WTC11 (cell line): ENCODE measurements at regions not wholly inside any gene's neighbourhood (a gene's known extent, or its start where the extent isn't known, plus 50 kb on each side); places are given as distances from the start of the nearest gene placed in this dataset.

Experiments
- ATAC-seq: fragments of 200-7000 bp; cut with Tn5 transposase; 2 replicates; pipeline ENCODE4 v1.10.0; 2021; ENCODE audit warnings: mild to moderate bottlenecking, moderate library complexity
- CTCF ChIA-PET: fragments of 300-600 bp; sonication (Branson Sonifier 250); formaldehyde crosslinking; loops from one replicate; lab custom pipeline; 2021; ENCODE audit warnings: antibody characterized with exemption; lab: Charles Lee
- POLR2A ChIA-PET: fragments of 350-600 bp; sonication (Branson Sonifier 250); formaldehyde crosslinking; loops from one replicate; lab custom pipeline; 2021; ENCODE audit warnings: antibody characterized with exemption; lab: Charles Lee
- DNase-seq: peaks from one replicate; pipeline ENCODE4 v3.0.0; 2021; ENCODE audit warnings: low spot score
- H3K27ac Mint-ChIP-seq: 2 replicates; pipeline ENCODE4 v1.8.0; 2021; ENCODE audit warnings: mixed read lengths
- H3K27me3 Mint-ChIP-seq: 2 replicates; pipeline ENCODE4 v1.8.0; 2021; ENCODE audit warnings: low read depth, mild to moderate bottlenecking, moderate library complexity, mixed read lengths
- H3K36me3 Mint-ChIP-seq: 2 replicates; pipeline ENCODE4 v1.8.0; 2021; ENCODE audit warnings: mixed read lengths
- H3K4me1 Mint-ChIP-seq: 2 replicates; pipeline ENCODE4 v1.8.0; 2022; ENCODE audit warnings: mixed read lengths
- H3K4me3 Mint-ChIP-seq: 2 replicates; pipeline ENCODE4 v1.8.0; 2021; ENCODE audit warnings: mild to moderate bottlenecking, moderate library complexity, mixed read lengths
- H3K9me3 Mint-ChIP-seq: 2 replicates; pipeline ENCODE4 v1.8.0; 2021; ENCODE audit warnings: mixed read lengths
- ATF1 ChIP-seq: sonication (generic); formaldehyde crosslinking; IDR thresholded peaks from 2 replicates; pipeline ENCODE4 v1.8.1; 2023; ENCODE audit warnings: mild to moderate bottlenecking, moderate library complexity, missing genetic modification reagents
- CBFB ChIP-seq: sonication (generic); formaldehyde crosslinking; IDR thresholded peaks from 2 replicates; pipeline ENCODE4 v1.8.1; 2022; ENCODE audit warnings: mild to moderate bottlenecking, low read depth, missing genetic modification reagents
- CDX4 ChIP-seq: fragments of 250-450 bp; sonication (Bioruptor Pico); IDR thresholded peaks from 2 replicates; pipeline ENCODE4 v1.9.0; 2021; ENCODE audit warnings: moderate library complexity, mild to moderate bottlenecking, inconsistent platforms, borderline replicate concordance
- CTCF ChIP-seq: fragments of 200-600 bp; IDR thresholded peaks from 2 replicates; pipeline ENCODE4 v1.8.0; 2022; ENCODE audit warnings: antibody characterized with exemption
- ERG ChIP-seq: fragments of 250-450 bp; sonication (Bioruptor Pico); IDR thresholded peaks from 2 replicates; pipeline ENCODE4 v1.8.0; 2021; ENCODE audit warnings: mild to moderate bottlenecking
- ESRRA ChIP-seq: sonication (generic); formaldehyde crosslinking; IDR thresholded peaks from 2 replicates; pipeline ENCODE4 v1.8.1; 2022; ENCODE audit warnings: mild to moderate bottlenecking, missing genetic modification reagents, borderline replicate concordance
- GRHL2 ChIP-seq: fragments of 250-450 bp; sonication (Bioruptor Pico); IDR thresholded peaks from 2 replicates; pipeline ENCODE4 v1.8.0; 2022; ENCODE audit warnings: mild to moderate bottlenecking, moderate library complexity; ENCODE audit not compliant: insufficient replicate concordance, severe bottlenecking
- HMGXB4 ChIP-seq: sonication (generic); formaldehyde crosslinking; IDR thresholded peaks from 2 replicates; pipeline ENCODE4 v1.8.1; 2023; ENCODE audit warnings: mild to moderate bottlenecking, moderate library complexity, missing genetic modification reagents
- KAT7 ChIP-seq: sonication (generic); formaldehyde crosslinking; IDR thresholded peaks from 2 replicates; pipeline ENCODE4 v1.8.1; 2023; ENCODE audit warnings: missing genetic modification reagents, mild to moderate bottlenecking, borderline replicate concordance
- NFE2L1 ChIP-seq: sonication (generic); formaldehyde crosslinking; IDR thresholded peaks from 2 replicates; pipeline ENCODE4 v1.8.1; 2023; ENCODE audit warnings: missing genetic modification reagents
- NR1H2 ChIP-seq: sonication (generic); formaldehyde crosslinking; IDR thresholded peaks from 2 replicates; pipeline ENCODE4 v1.9.0; 2021; ENCODE audit warnings: mild to moderate bottlenecking, moderate library complexity, missing genetic modification reagents
- NR2C2 ChIP-seq: sonication (generic); formaldehyde crosslinking; IDR thresholded peaks from 2 replicates; pipeline ENCODE4 v1.8.0; 2022; ENCODE audit warnings: mild to moderate bottlenecking, missing genetic modification reagents
- OVOL2 ChIP-seq: fragments of 250-450 bp; sonication (Bioruptor Pico); IDR thresholded peaks from 2 replicates; pipeline ENCODE4 v1.9.0; 2021; ENCODE audit warnings: mild to moderate bottlenecking, borderline replicate concordance
- SMAD3 ChIP-seq: sonication (generic); formaldehyde crosslinking; IDR thresholded peaks from 2 replicates; pipeline ENCODE4 v1.8.0; 2022; ENCODE audit warnings: missing genetic modification reagents, mild to moderate bottlenecking, borderline replicate concordance
- SOX15 ChIP-seq: fragments of 250-450 bp; sonication (Bioruptor Pico); IDR thresholded peaks from 2 replicates; pipeline ENCODE4 v1.9.0; 2021; ENCODE audit warnings: mild to moderate bottlenecking
- TCF7 ChIP-seq: sonication (generic); formaldehyde crosslinking; IDR thresholded peaks from 2 replicates; pipeline ENCODE4 v1.8.0; 2022; ENCODE audit warnings: mild to moderate bottlenecking, low read depth, missing genetic modification reagents, moderate library complexity
- ZNF423 ChIP-seq: fragments of 250-450 bp; sonication (Bioruptor Pico); IDR thresholded peaks from 2 replicates; pipeline ENCODE4 v2.1.2; 2022; ENCODE audit warnings: mild to moderate bottlenecking, moderate library complexity
- ZNF425 ChIP-seq: fragments of 250-450 bp; sonication (Bioruptor Pico); conservative IDR thresholded peaks from 2 replicates; pipeline ENCODE4 v1.9.0; 2021; ENCODE audit warnings: mild to moderate bottlenecking
- ZNF512 ChIP-seq: sonication (generic); formaldehyde crosslinking; IDR thresholded peaks from 2 replicates; pipeline ENCODE4 v1.8.1; 2022; ENCODE audit warnings: missing genetic modification reagents, borderline replicate concordance
- ZNF671 ChIP-seq: fragments of 250-450 bp; sonication (Bioruptor Pico); IDR thresholded peaks from 2 replicates; pipeline ENCODE4 v1.8.0; 2021; ENCODE audit warnings: mild to moderate bottlenecking

- Mint-ChIP-seq H3K36me3 (peaks cover 23% of the 10 kb centered on the region), H3K9me3 (peaks cover 31% of the 10 kb centered on the region), H3K27me3 (peaks cover 7% of the 10 kb centered on the region; the same call in 1 of the 2 replicates), H3K4me3 (no peak overlapping the region), H3K4me1 (peaks cover 31% of the 10 kb centered on the region), H3K27ac (peak overlapping the region; percentile 79; the same call in 1 of the 2 replicates)
- no peak for TF ChIP-seq CTCF
- TF ChIP-seq ESRRA (CRISPR knock-in tag) = no peak
- no peak for TF ChIP-seq HMGXB4 (CRISPR knock-in tag)
- no peak for TF ChIP-seq ZNF671 (CRISPR knock-in tag)
- TF ChIP-seq ZNF425 (CRISPR knock-in tag) = no peak
- no peak for TF ChIP-seq NR1H2 (CRISPR knock-in tag)
- TF ChIP-seq TCF7 (CRISPR knock-in tag) = no peak
- DNase-seq (no peak), ATAC-seq (peak; percentile 52; the same call in 1 of the 2 replicates)
- ChIA-PET CTCF (interaction anchor here (0.9 to 2.5 kb wide), 12 partner anchors 9 to 248 kb away, joined by 3 to 16 read pairs (median 4); no protein-coding TSS in a partner anchor), POLR2A (no interaction called here)
Measured at GRCh38 chr15:35196273-35196672, 111.2 kb upstream of the NANOGP8 start.

GRCh38 chr15:35195649-35196048 lies 110.6 kb upstream of the NANOGP8 start:
- Mint-ChIP-seq H3K27ac (peak overlapping the region; percentile 46; the same call in 1 of the 2 replicates), H3K9me3 (peaks cover 38% of the 10 kb centered on the region), H3K27me3 (peaks cover 7% of the 10 kb centered on the region; the same call in 1 of the 2 replicates), H3K36me3 (peaks cover 29% of the 10 kb centered on the region), H3K4me1 (peaks cover 33% of the 10 kb centered on the region), H3K4me3 (no peak overlapping the region)
- ChIA-PET CTCF (interaction anchor here (0.6 to 2.5 kb wide), 12 partner anchors 9 to 438 kb away, joined by 3 to 16 read pairs (median 4); no protein-coding TSS in a partner anchor), POLR2A (no interaction called here)
- DNase-seq = peak; percentile 21
- TF ChIP-seq ZNF423 (CRISPR knock-in tag) = peak; percentile 35; the same call in 1 of the 2 replicates
- no peak for TF ChIP-seq CDX4
- TF ChIP-seq SOX15 (CRISPR knock-in tag) = no peak
- ATAC-seq = peak; percentile 97

GRCh38 chr15:35195031-35195430 lies 109.9 kb upstream of the NANOGP8 start:
- peaks cover 44% of the 10 kb centered on the region for H3K9me3 Mint-ChIP-seq
- H3K4me3 Mint-ChIP-seq = no peak overlapping the region
- peaks cover 7% of the 10 kb centered on the region; the same call in 1 of the 2 replicates for H3K27me3 Mint-ChIP-seq
- CTCF ChIA-PET = interaction anchor here (0.6 to 2.5 kb wide), 8 partner anchors 8 to 437 kb away, joined by 3 to 16 read pairs (median 4); no protein-coding TSS in a partner anchor
- POLR2A ChIA-PET = no interaction called here
- H3K4me1 Mint-ChIP-seq = peaks cover 38% of the 10 kb centered on the region
- H3K27ac Mint-ChIP-seq = no peak overlapping the region
- DNase-seq = no peak
- no peak for ATAC-seq
- peaks cover 35% of the 10 kb centered on the region for H3K36me3 Mint-ChIP-seq
- TF ChIP-seq TCF7 (CRISPR knock-in tag) (no peak), KAT7 (no peak), OVOL2 (CRISPR knock-in tag) (no peak), GRHL2 (CRISPR knock-in tag) (no peak), ZNF512 (CRISPR knock-in tag) (no peak), NR2C2 (no peak), CBFB (CRISPR knock-in tag) (no peak), ATF1 (CRISPR knock-in tag) (no peak), SMAD3 (CRISPR knock-in tag) (no peak), ERG (CRISPR knock-in tag) (no peak), NFE2L1 (CRISPR knock-in tag) (no peak)
